ENCODE measurements at regions not wholly inside any gene's neighbourhood (a gene's known extent, or its start where the extent isn't known, plus 50 kb on each side); places are given as distances from the start of the nearest gene placed in this dataset.

DNA sequence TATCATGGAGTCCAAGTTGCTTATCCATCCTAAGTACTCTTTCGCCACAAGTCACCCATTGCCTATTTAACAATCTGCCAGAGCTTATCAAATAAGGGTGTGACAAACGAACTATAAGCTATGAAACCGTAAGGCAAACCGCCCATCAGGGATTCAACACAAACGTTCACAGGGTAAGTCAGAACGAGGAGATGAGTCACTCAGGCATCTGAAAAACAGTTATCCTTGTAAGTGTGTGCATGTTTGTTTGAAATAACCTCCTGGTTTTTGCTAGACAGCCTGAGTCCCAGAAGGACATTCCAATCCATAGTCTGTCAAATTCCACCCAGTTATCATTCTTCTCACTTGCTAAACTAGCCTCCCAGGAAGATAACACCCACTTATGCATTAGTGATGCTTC, 299.1 kb downstream of the PAX3 start:
- TF ChIP-seq POLR2A (IDR thresholded peaks at IDR 0.05; ENCODE audit: extremely low read depth, insufficient read length): no peak
- TF ChIP-seq, protein P1, sequence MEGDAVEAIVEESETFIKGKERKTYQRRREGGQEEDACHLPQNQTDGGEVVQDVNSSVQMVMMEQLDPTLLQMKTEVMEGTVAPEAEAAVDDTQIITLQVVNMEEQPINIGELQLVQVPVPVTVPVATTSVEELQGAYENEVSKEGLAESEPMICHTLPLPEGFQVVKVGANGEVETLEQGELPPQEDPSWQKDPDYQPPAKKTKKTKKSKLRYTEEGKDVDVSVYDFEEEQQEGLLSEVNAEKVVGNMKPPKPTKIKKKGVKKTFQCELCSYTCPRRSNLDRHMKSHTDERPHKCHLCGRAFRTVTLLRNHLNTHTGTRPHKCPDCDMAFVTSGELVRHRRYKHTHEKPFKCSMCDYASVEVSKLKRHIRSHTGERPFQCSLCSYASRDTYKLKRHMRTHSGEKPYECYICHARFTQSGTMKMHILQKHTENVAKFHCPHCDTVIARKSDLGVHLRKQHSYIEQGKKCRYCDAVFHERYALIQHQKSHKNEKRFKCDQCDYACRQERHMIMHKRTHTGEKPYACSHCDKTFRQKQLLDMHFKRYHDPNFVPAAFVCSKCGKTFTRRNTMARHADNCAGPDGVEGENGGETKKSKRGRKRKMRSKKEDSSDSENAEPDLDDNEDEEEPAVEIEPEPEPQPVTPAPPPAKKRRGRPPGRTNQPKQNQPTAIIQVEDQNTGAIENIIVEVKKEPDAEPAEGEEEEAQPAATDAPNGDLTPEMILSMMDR (IDR thresholded peaks at IDR 0.05; ENCODE audit: low read depth, low read length): no peak
- TF ChIP-seq MYC (IDR thresholded peaks at IDR 0.05; ENCODE audit: low read depth, low read length): no peak
- TF ChIP-seq, protein P2, sequence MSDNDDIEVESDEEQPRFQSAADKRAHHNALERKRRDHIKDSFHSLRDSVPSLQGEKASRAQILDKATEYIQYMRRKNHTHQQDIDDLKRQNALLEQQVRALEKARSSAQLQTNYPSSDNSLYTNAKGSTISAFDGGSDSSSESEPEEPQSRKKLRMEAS (IDR thresholded peaks at IDR 0.05; ENCODE audit: low read depth, low read length): no peak
